NCI-H128 (cell line): ENCODE measurements at regions not wholly inside any gene's neighbourhood (a gene's known extent, or its start where the extent isn't known, plus 50 kb on each side); places are given as distances from the start of the nearest gene placed in this dataset.

ENCODE experiments used
- DNase-seq: peaks from one replicate; lab custom pipeline; 2025; ENCODE audit not compliant: unreplicated experiment; lab: John Stamatoyannopoulos, UW

GRCh38 chr6:80477591-80477990 lies 371.1 kb downstream of the BCKDHB start:
- no peak for DNase-seq

GRCh38 chr6:80472271-80472670 lies 365.8 kb downstream of the BCKDHB start:
- no peak for DNase-seq

- DNase-seq = no peak
Observed at GRCh38 chr6:80469977-80470376, 363.5 kb downstream of the BCKDHB start.

GRCh38 chr6:80468398-80468797 lies 361.9 kb downstream of the BCKDHB start:
- peak; percentile 1 for DNase-seq

- no peak for DNase-seq
Observed at GRCh38 chr6:80467408-80467807, 360.9 kb downstream of the BCKDHB start.

- no peak for DNase-seq
Observed at GRCh38 chr6:80466981-80467380, 360.5 kb downstream of the BCKDHB start.

- no peak for DNase-seq
Observed at GRCh38 chr6:80465513-80465912, 359.0 kb downstream of the BCKDHB start.

- no peak for DNase-seq
Observed at GRCh38 chr6:80464901-80465300, 358.4 kb downstream of the BCKDHB start.

GRCh38 chr6:80463197-80463596 lies 356.7 kb downstream of the BCKDHB start:
- no peak for DNase-seq

- no peak for DNase-seq
Observed at GRCh38 chr6:80460257-80460865, 353.9 kb downstream of the BCKDHB start.

- no peak for DNase-seq
Observed at GRCh38 chr6:80457439-80457933, 351.0 kb downstream of the BCKDHB start.

GRCh38 chr6:80456724-80457438 lies 350.4 kb downstream of the BCKDHB start:
- no peak for DNase-seq

- no peak for DNase-seq
Observed at GRCh38 chr6:80454661-80455365, 348.3 kb downstream of the BCKDHB start.

GRCh38 chr6:80454197-80454596 lies 347.7 kb downstream of the BCKDHB start:
- DNase-seq = no peak

GRCh38 chr6:80449726-80450125 lies 343.3 kb downstream of the BCKDHB start:
- no peak for DNase-seq

GRCh38 chr6:80446454-80447045 lies 340.1 kb downstream of the BCKDHB start:
- no peak for DNase-seq

GRCh38 chr6:80445751-80446150 lies 339.3 kb downstream of the BCKDHB start:
- no peak for DNase-seq

- no peak for DNase-seq
Observed at GRCh38 chr6:80442366-80442765, 335.9 kb downstream of the BCKDHB start.

- DNase-seq = no peak
Observed at GRCh38 chr6:80441131-80441530, 334.7 kb downstream of the BCKDHB start.

- DNase-seq = no peak
Observed at GRCh38 chr6:80440496-80441115, 334.1 kb downstream of the BCKDHB start.
